Fibroblast of lung (primary cell): ENCODE measurements at regions not wholly inside any gene's neighbourhood (a gene's known extent, or its start where the extent isn't known, plus 50 kb on each side); places are given as distances from the start of the nearest gene placed in this dataset.
A peak's percentile ranks its signal among the peaks of the same experiment; 100 is the strongest.

ENCODE experiments used
- DNase-seq, 2 donors: peaks; one replicate each; pipeline versions ENCODE4 v3.0.0 to v3.0.0-alpha.2; 2010; ENCODE audit warnings: low read depth in 2 of 2
- H2AFZ ChIP-seq: 2 replicates; pipeline ENCODE4 v1.5.1; 2012; ENCODE audit warnings: low read length, control low read depth, inconsistent platforms
- H3K27ac ChIP-seq: 2 replicates; pipeline ENCODE4 v1.5.1; 2011; ENCODE audit warnings: low read length, control low read depth; ENCODE audit not compliant: insufficient read depth
- H3K27me3 ChIP-seq: 2 replicates; pipeline ENCODE4 v1.5.1; 2011; ENCODE audit warnings: mild to moderate bottlenecking, low read length; ENCODE audit not compliant: control insufficient read depth, insufficient read depth
- H3K36me3 ChIP-seq: 2 replicates; pipeline ENCODE4 v1.5.1; 2011; ENCODE audit warnings: low read length; ENCODE audit not compliant: control insufficient read depth, insufficient read depth
- H3K4me1 ChIP-seq: 2 replicates; pipeline ENCODE4 v1.5.1; 2011; ENCODE audit warnings: low read length; ENCODE audit not compliant: control insufficient read depth, insufficient read depth; ENCODE audit errors: extremely low read depth
- H3K4me2 ChIP-seq: 2 replicates; pipeline ENCODE4 v1.5.1; 2011; ENCODE audit warnings: low read length, control low read depth; ENCODE audit not compliant: insufficient read depth; ENCODE audit errors: extremely low read depth
- H3K4me3 ChIP-seq, 4 experiments: fragments of 200-600 bp in 1 of 4; sonication (generic) in 1 of 4; replicated peaks in 1 of 4; 2 replicates each; pipeline ENCODE4 v1.5.1; 2011 to 2016; ENCODE audit warnings: low read length in 4 of 4, low read depth in 3 of 4, mild to moderate bottlenecking in 3 of 4, control low read depth in 2 of 4, inconsistent platforms in 1 of 4, mixed read lengths in 1 of 4; ENCODE audit not compliant: insufficient read depth in 1 of 4; ENCODE audit errors: control extremely low read depth in 1 of 4
- H3K79me2 ChIP-seq: 2 replicates; pipeline ENCODE4 v1.5.1; 2012; ENCODE audit warnings: mild to moderate bottlenecking, low read length, inconsistent platforms; ENCODE audit not compliant: control insufficient read depth, insufficient read depth
- H3K9ac ChIP-seq: 2 replicates; pipeline ENCODE4 v1.5.1; 2011; ENCODE audit warnings: mild to moderate bottlenecking, low read length, control low read depth; ENCODE audit not compliant: insufficient read depth
- H3K9me3 ChIP-seq: 2 replicates; pipeline ENCODE4 v1.5.1; 2012; ENCODE audit warnings: low read depth, low read length; ENCODE audit not compliant: control insufficient read depth, insufficient read depth
- H4K20me1 ChIP-seq: 2 replicates; pipeline ENCODE4 v1.5.1; 2011; ENCODE audit warnings: low read length; ENCODE audit not compliant: control insufficient read depth, insufficient read depth; ENCODE audit errors: extremely low read depth
- EZH2 ChIP-seq: IDR thresholded peaks from 2 replicates; pipeline ENCODE4 v1.5.1; 2012; ENCODE audit warnings: low read length, control low read depth, mild to moderate bottlenecking; ENCODE audit errors: missing control alignments
- TF ChIP-seq, protein P1 (sequence below), 2 donors: IDR thresholded peaks in 1 of 2; conservative IDR thresholded peaks in 1 of 2; 1 replicate in 1 of 2; 2 replicates in 1 of 2; pipeline ENCODE4 v1.5.1; 2011 to 2012; ENCODE audit warnings: low read length in 2 of 2, control low read depth in 1 of 2, inconsistent platforms in 1 of 2, low read depth in 1 of 2, mild to moderate bottlenecking in 1 of 2

DNA sequence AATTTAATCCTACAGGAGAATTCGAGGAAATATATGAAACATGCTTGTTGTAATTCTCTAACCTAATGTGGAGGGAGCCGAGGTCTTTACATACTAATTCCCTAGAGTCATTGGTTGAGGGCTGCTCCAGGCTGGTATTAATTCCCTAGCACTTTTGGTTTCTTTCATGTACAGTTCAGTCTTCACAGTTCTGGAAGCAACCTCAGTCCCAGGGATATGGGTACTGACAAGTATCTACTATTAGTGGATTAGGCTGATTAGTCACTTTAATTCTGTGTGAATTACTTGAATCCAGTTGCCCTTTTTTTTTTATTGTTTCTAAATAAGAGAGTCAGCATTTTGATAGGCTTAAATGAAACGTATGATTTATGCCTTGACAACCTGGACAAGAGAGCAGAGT lies 172.3 kb upstream of the HTR2A start:
- Histone ChIP-seq H3K27me3 (no peaks in the 10 kb centered on the region), H3K4me1 (no peaks in the 10 kb centered on the region), H3K9me3 (no peaks in the 10 kb centered on the region), H2AFZ (no peak overlapping the region), H3K79me2 (no peaks in the 10 kb centered on the region), H3K27ac (no peak overlapping the region), H3K4me2 (no peak overlapping the region), H3K36me3 (no peaks in the 10 kb centered on the region), H3K9ac (no peak overlapping the region), H3K4me3 (no peak overlapping the region), H4K20me1 (no peaks in the 10 kb centered on the region)
- DNase-seq: no peak
- TF ChIP-seq, protein P1, sequence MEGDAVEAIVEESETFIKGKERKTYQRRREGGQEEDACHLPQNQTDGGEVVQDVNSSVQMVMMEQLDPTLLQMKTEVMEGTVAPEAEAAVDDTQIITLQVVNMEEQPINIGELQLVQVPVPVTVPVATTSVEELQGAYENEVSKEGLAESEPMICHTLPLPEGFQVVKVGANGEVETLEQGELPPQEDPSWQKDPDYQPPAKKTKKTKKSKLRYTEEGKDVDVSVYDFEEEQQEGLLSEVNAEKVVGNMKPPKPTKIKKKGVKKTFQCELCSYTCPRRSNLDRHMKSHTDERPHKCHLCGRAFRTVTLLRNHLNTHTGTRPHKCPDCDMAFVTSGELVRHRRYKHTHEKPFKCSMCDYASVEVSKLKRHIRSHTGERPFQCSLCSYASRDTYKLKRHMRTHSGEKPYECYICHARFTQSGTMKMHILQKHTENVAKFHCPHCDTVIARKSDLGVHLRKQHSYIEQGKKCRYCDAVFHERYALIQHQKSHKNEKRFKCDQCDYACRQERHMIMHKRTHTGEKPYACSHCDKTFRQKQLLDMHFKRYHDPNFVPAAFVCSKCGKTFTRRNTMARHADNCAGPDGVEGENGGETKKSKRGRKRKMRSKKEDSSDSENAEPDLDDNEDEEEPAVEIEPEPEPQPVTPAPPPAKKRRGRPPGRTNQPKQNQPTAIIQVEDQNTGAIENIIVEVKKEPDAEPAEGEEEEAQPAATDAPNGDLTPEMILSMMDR (conservative IDR thresholded peaks at IDR 0.05 in 1 of 2, IDR thresholded peaks at IDR 0.05 in 1 of 2; ENCODE audit: low read depth in 1 of 2, low read length in 2 of 2): no peak
- TF ChIP-seq EZH2: no peak

DNA sequence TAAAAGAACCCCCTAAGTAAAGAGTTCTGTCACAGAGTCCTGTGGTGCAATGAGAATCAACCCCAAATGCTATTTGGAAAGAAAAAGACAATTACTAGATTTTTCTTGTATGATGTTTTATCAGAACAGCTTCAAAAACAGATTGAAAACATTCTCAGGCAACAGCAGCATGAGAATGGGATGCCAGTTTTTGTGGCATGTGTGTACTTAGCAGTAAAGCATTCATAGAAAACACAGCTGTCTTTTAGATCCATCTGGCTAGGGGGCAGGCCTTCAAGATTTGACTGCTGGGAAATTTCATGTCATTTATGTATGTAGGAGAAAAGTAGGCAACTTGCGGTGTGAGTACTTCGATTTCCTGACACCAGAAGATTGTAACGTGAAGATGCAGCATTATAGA lies 170.5 kb upstream of the HTR2A start:
- TF ChIP-seq EZH2: no peak
- TF ChIP-seq, protein P1 (conservative IDR thresholded peaks at IDR 0.05 in 1 of 2, IDR thresholded peaks at IDR 0.05 in 1 of 2; ENCODE audit: low read depth in 1 of 2, low read length in 2 of 2): no peak
- H3K4me1 ChIP-seq: no peaks in the 10 kb centered on the region
- DNase-seq: peak in 1 of 2 donors; percentile 14

DNA sequence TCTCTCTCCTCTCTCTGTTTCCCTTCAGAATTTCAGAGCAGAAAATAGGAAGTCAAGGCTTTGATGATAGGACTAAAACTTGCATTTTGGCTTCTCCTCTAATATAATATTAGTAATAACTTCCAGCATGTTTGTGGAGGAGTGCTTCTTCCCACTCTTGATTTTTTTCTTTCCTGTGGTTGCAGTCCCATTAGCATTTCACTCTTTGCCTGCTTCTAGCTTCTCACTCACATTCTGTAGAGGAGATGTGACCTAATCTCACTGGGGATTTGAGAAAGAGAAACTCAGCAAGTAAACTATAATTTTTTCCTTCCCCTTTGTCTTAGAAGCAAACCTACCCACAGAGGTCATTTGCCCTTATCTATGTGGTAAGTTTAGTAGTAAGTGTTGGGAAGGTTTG lies 169.4 kb upstream of the HTR2A start:
- no peak overlapping the region for H3K9ac ChIP-seq
- H2AFZ ChIP-seq: no peak overlapping the region
- H3K4me1 ChIP-seq: no peaks in the 10 kb centered on the region
- H4K20me1 ChIP-seq: no peaks in the 10 kb centered on the region
- H3K79me2 ChIP-seq: no peaks in the 10 kb centered on the region
- no peak overlapping the region for H3K4me2 ChIP-seq
- DNase-seq: peak in 1 of 2 donors; percentile 64
- no peak overlapping the region for H3K4me3 ChIP-seq
- H3K9me3 ChIP-seq: no peaks in the 10 kb centered on the region
- no peaks in the 10 kb centered on the region for H3K36me3 ChIP-seq
- H3K27ac ChIP-seq: no peak overlapping the region
- no peaks in the 10 kb centered on the region for H3K27me3 ChIP-seq
- TF ChIP-seq EZH2: no peak
- TF ChIP-seq, protein P1 (conservative IDR thresholded peaks at IDR 0.05 in 1 of 2, IDR thresholded peaks at IDR 0.05 in 1 of 2; ENCODE audit: low read depth in 1 of 2, low read length in 2 of 2): no peak

More for the DNA sequence above, 170.5 kb upstream of the HTR2A start:
- H4K20me1 ChIP-seq: no peaks in the 10 kb centered on the region
- H3K36me3 ChIP-seq: no peaks in the 10 kb centered on the region
- no peak overlapping the region for H3K9ac ChIP-seq
- no peak overlapping the region for H3K4me2 ChIP-seq
- H3K9me3 ChIP-seq: no peaks in the 10 kb centered on the region
- no peak overlapping the region for H3K27ac ChIP-seq
- no peak overlapping the region for H3K4me3 ChIP-seq
- no peaks in the 10 kb centered on the region for H3K27me3 ChIP-seq
- no peak overlapping the region for H2AFZ ChIP-seq
- no peaks in the 10 kb centered on the region for H3K79me2 ChIP-seq
